IMR-90 (cell line): ENCODE measurements at regions not wholly inside any gene's neighbourhood (a gene's known extent, or its start where the extent isn't known, plus 50 kb on each side); places are given as distances from the start of the nearest gene placed in this dataset.

ENCODE experiments used
- ATAC-seq: fragments of 200-7000 bp; cut with Tn5 transposase; 2 replicates; pipeline ENCODE4 v1.9.1; 2020; ENCODE audit warnings: low read depth, mild to moderate bottlenecking, moderate library complexity
- BruUV-seq: library from RNA; stranded (reverse); fragments of 400-500 nt; replicated peaks from 2 replicates; lab custom pipeline; 2021; lab: Mats Ljungman, UMichigan
- CTCF ChIA-PET: fragments of 300-600 bp; formaldehyde crosslinking; extraction: SDS; loops from one replicate; lab custom pipeline; 2021; ENCODE audit warnings: antibody characterized with exemption; lab: Yijun Ruan, JAX
- POLR2A ChIA-PET: fragments of 300-600 bp; sonication (Branson Sonifier 250); formaldehyde crosslinking; loops from one replicate; lab custom pipeline; 2022; ENCODE audit warnings: antibody characterized with exemption; ENCODE audit not compliant: unreplicated experiment; lab: Charles Lee
- DNase-seq: peaks from one replicate; pipeline ENCODE4 v3.0.0; 2013
- H2AFZ ChIP-seq: replicated peaks from 2 replicates; pipeline ENCODE3; 2013; ENCODE audit warnings: low read length, mild to moderate bottlenecking; ENCODE audit not compliant: poor library complexity
- H2AK5ac ChIP-seq: 2 replicates; pipeline ENCODE4 v1.6.1; 2013; ENCODE audit warnings: low read depth, low read length, inconsistent platforms
- H2AK9ac ChIP-seq: replicated peaks from 2 replicates; pipeline ENCODE3; 2013; ENCODE audit warnings: mild to moderate bottlenecking, low read depth, low read length, moderate library complexity; ENCODE audit not compliant: poor library complexity
- H2BK120ac ChIP-seq: 2 replicates; pipeline ENCODE4 v1.6.1; 2013; ENCODE audit warnings: low read depth, low read length, inconsistent platforms
- H2BK15ac ChIP-seq: 3 replicates; pipeline ENCODE4 v1.6.1; 2013; ENCODE audit warnings: low read depth, low read length, inconsistent platforms
- H2BK20ac ChIP-seq: 2 replicates; pipeline ENCODE4 v1.6.1; 2013; ENCODE audit warnings: low read depth, mild to moderate bottlenecking, inconsistent platforms, low read length, moderate library complexity
- H2BK5ac ChIP-seq: 2 replicates; pipeline ENCODE4 v1.6.1; 2013; ENCODE audit warnings: mild to moderate bottlenecking, low read depth, low read length, inconsistent platforms; ENCODE audit not compliant: poor library complexity, severe bottlenecking
- H3K14ac ChIP-seq: replicated peaks from 2 replicates; pipeline ENCODE4 v1.6.1; 2013; ENCODE audit warnings: low read depth, low read length, inconsistent platforms
- H3K18ac ChIP-seq: 2 replicates; pipeline ENCODE4 v1.6.1; 2013; ENCODE audit warnings: low read depth, low read length, control low read depth
- H3K23ac ChIP-seq: 2 replicates; pipeline ENCODE4 v1.6.1; 2013; ENCODE audit warnings: low read depth, low read length, inconsistent platforms
- H3K27ac ChIP-seq: 2 replicates; pipeline ENCODE4 v1.5.1; 2013; ENCODE audit warnings: mild to moderate bottlenecking, control low read depth, low read length; ENCODE audit not compliant: insufficient read depth
- H3K27me3 ChIP-seq: 2 replicates; pipeline ENCODE4 v1.6.1; 2013; ENCODE audit warnings: low read length; ENCODE audit not compliant: control insufficient read depth, insufficient read depth
- H3K36me3 ChIP-seq: 2 replicates; pipeline ENCODE4 v1.6.1; 2013; ENCODE audit warnings: low read length, mixed read lengths; ENCODE audit not compliant: control insufficient read depth, insufficient read depth
- H3K4ac ChIP-seq: 2 replicates; pipeline ENCODE4 v1.6.1; 2013; ENCODE audit warnings: low read depth, low read length, inconsistent platforms
- H3K4me1 ChIP-seq: 2 replicates; pipeline ENCODE4 v1.6.1; 2013; ENCODE audit warnings: low read length, mixed read lengths; ENCODE audit not compliant: control insufficient read depth, insufficient read depth
- H3K4me2 ChIP-seq: 2 replicates; pipeline ENCODE4 v1.6.1; 2013; ENCODE audit warnings: low read depth, mild to moderate bottlenecking, control low read depth, low read length, moderate library complexity
- H3K4me3 ChIP-seq: 2 replicates; pipeline ENCODE4 v1.5.1; 2013; ENCODE audit warnings: low read depth, mild to moderate bottlenecking, control low read depth, low read length, moderate library complexity; ENCODE audit not compliant: insufficient read depth
- H3K56ac ChIP-seq: 2 replicates; pipeline ENCODE4 v1.6.1; 2013; ENCODE audit warnings: low read length, inconsistent platforms; ENCODE audit not compliant: insufficient read depth; ENCODE audit errors: extremely low read depth
- H3K79me1 ChIP-seq, 2 experiments: 2 replicates each; pipeline ENCODE4 v1.6.1; 2013; ENCODE audit warnings: low read length in 2 of 2, inconsistent platforms in 1 of 2, low read depth in 1 of 2
- H3K9ac ChIP-seq: 2 replicates; pipeline ENCODE4 v1.6.1; 2013; ENCODE audit warnings: low read depth, low read length, control low read depth
- H3K9me1 ChIP-seq: 2 replicates; pipeline ENCODE4 v1.6.1; 2013; ENCODE audit warnings: low read length, inconsistent platforms; ENCODE audit not compliant: insufficient read depth
- H3K9me3 ChIP-seq: 2 replicates; pipeline ENCODE4 v1.6.1; 2013; ENCODE audit warnings: low read length; ENCODE audit not compliant: control insufficient read depth, insufficient read depth
- H4K20me1 ChIP-seq: 2 replicates; pipeline ENCODE4 v1.6.1; 2013; ENCODE audit warnings: low read length, inconsistent platforms; ENCODE audit not compliant: insufficient read depth
- H4K5ac ChIP-seq: 2 replicates; pipeline ENCODE4 v1.6.1; 2013; ENCODE audit warnings: mild to moderate bottlenecking, low read depth, low read length, control low read depth
- H4K8ac ChIP-seq, 2 experiments: 2 replicates each; pipeline ENCODE4 v1.6.1; 2013; ENCODE audit warnings: low read depth in 2 of 2, low read length in 2 of 2, control low read depth in 1 of 2, inconsistent platforms in 1 of 2
- H4K91ac ChIP-seq: 2 replicates; pipeline ENCODE4 v1.6.1; 2013; ENCODE audit warnings: low read depth, low read length, inconsistent platforms; ENCODE audit not compliant: insufficient read depth
- BHLHE40 ChIP-seq: fragments of 150-350 bp; IDR thresholded peaks from 2 replicates; pipeline ENCODE4 v1.6.1; 2016; ENCODE audit warnings: mild to moderate bottlenecking, low read depth, low read length
- CHD1 ChIP-seq: IDR thresholded peaks from 2 replicates; pipeline ENCODE4 v1.6.1; 2012; ENCODE audit warnings: low read depth, low read length, improper control_type of control experiment
- ELK1 ChIP-seq: fragments of 150-350 bp; IDR thresholded peaks from 2 replicates; pipeline ENCODE4 v1.6.1; 2016; ENCODE audit warnings: low read depth, mild to moderate bottlenecking, low read length, moderate library complexity, borderline replicate concordance
- FOS ChIP-seq: fragments of 150-350 bp; IDR thresholded peaks from 2 replicates; pipeline ENCODE4 v1.6.1; 2016; ENCODE audit warnings: low read depth, low read length
- MAFK ChIP-seq: IDR thresholded peaks from 2 replicates; pipeline ENCODE4 v1.6.1; 2012; ENCODE audit warnings: low read depth, low read length, improper control_type of control experiment
- MAZ ChIP-seq: IDR thresholded peaks from 2 replicates; pipeline ENCODE4 v1.6.1; 2012; ENCODE audit warnings: low read depth, mild to moderate bottlenecking, low read length, improper control_type of control experiment, moderate library complexity, borderline replicate concordance
- MXI1 ChIP-seq: IDR thresholded peaks from 2 replicates; pipeline ENCODE4 v1.6.1; 2012; ENCODE audit warnings: low read depth, mild to moderate bottlenecking, low read length, moderate library complexity, borderline replicate concordance
- NFE2L2 ChIP-seq: fragments of 150-350 bp; IDR thresholded peaks from 2 replicates; pipeline ENCODE4 v1.6.1; 2016; ENCODE audit warnings: low read depth, mild to moderate bottlenecking, low read length
- POLR2A ChIP-seq: IDR thresholded peaks from 2 replicates; pipeline ENCODE4 v1.6.1; 2012; ENCODE audit warnings: mild to moderate bottlenecking, low read depth, low read length
- RAD21 ChIP-seq: IDR thresholded peaks from 2 replicates; pipeline ENCODE4 v1.6.1; 2012; ENCODE audit warnings: low read length, improper control_type of control experiment
- RCOR1 ChIP-seq: IDR thresholded peaks from 2 replicates; pipeline ENCODE4 v1.6.1; 2012; ENCODE audit warnings: mild to moderate bottlenecking, low read length, improper control_type of control experiment; ENCODE audit not compliant: insufficient replicate concordance
- RFX5 ChIP-seq: IDR thresholded peaks from 2 replicates; pipeline ENCODE4 v1.8.0; 2012; ENCODE audit warnings: low read depth, mild to moderate bottlenecking, low read length, moderate library complexity
- USF2 ChIP-seq: fragments of 150-350 bp; IDR thresholded peaks from 2 replicates; pipeline ENCODE4 v1.6.1; 2017; ENCODE audit warnings: mild to moderate bottlenecking, antibody characterized with exemption, low read length, low read depth
- WGBS, 2 experiments: methylation state at CpG; one replicate each; pipeline versions ENCODE4 v1.1.5 to v1.1.7; 2013; ENCODE audit warnings: missing lambda C conversion rate in 2 of 2; ENCODE audit not compliant: insufficient read length in 1 of 2; ENCODE audit errors: extremely low coverage in 2 of 2; 5-methylcytosine and 5-hydroxymethylcytosine counted together
- dilution Hi-C: fragments of 300-500 bp; cut with HindIII; formaldehyde crosslinking; loops from one replicate; pipeline ENCODE4 v1.14.3; 2018; ENCODE audit warnings: low sequenced_read_pairs; ENCODE audit not compliant: unreplicated experiment
- in situ Hi-C: fragments of 300-500 bp; cut with MboI; formaldehyde crosslinking; loops from 3 replicates; pipeline ENCODE4 v1.14.3; 2019; ENCODE audit warnings: low sequenced_read_pairs, inconsistent platforms, mixed read lengths
- intact Hi-C: fragments of 100-400 bp; cut with micrococcal nuclease; formaldehyde crosslinking; loops from 2 replicates; pipeline ENCODE4 v1.10.0; 2022

- Histone ChIP-seq H3K27ac (no peak overlapping the region), H3K23ac (peak overlapping the region; percentile 68), H3K9me1 (peaks cover 13% of the 10 kb centered on the region), H2BK20ac (peak overlapping the region; percentile 66; the same call in 1 of the 2 replicates), H4K20me1 (no peaks in the 10 kb centered on the region), H2AFZ (no peak overlapping the region), H4K5ac (no peak overlapping the region), H3K4ac (peak overlapping the region; percentile 88), H4K8ac (no peak overlapping the region), H2BK15ac (peak overlapping the region; percentile 67; the same call in 1 of the 3 replicates), H4K91ac (peak overlapping the region; percentile 76), H2AK9ac (no peak overlapping the region), H3K14ac (peak overlapping the region; percentile 74; the same call in 1 of the 2 replicates), H3K9ac (no peak overlapping the region), H3K56ac (no peak overlapping the region), H2AK5ac (peak overlapping the region; percentile 95), H3K79me1 (no peaks in the 10 kb centered on the region; a peak in 1 of 4 replicates), H3K36me3 (no peaks in the 10 kb centered on the region), H3K4me2 (no peak overlapping the region), H2BK5ac (no peak overlapping the region), H3K18ac (peak overlapping the region; percentile 66; the same call in 1 of the 2 replicates), H3K4me3 (no peak overlapping the region), H2BK120ac (peak overlapping the region; percentile 87), H3K9me3 (no peaks in the 10 kb centered on the region), H3K27me3 (no peaks in the 10 kb centered on the region), H3K4me1 (peaks cover 9% of the 10 kb centered on the region)
- WGBS, 2 experiments, result 96% methylated on average over 4 of the region's 8 CpGs; no CpG with 5 or more reads in 1 of the 2 experiments
- DNase-seq (no peak), ATAC-seq (no peak)
- in situ Hi-C loops (no loop called here), dilution Hi-C loops (no loop called here), intact Hi-C loops (no loop called here)
- no TSS peak for BruUV-seq
- ChIA-PET CTCF (interaction anchor here (0.6 kb wide), 1 partner anchor 248 kb away, joined by 4 read pairs; no protein-coding TSS in a partner anchor), POLR2A (no interaction called here)
- TF ChIP-seq MAZ (no peak), POLR2A (no peak), FOS (no peak), RAD21 (no peak), RCOR1 (no peak), CHD1 (no peak), ELK1 (no peak), NFE2L2 (no peak), RFX5 (no peak), BHLHE40 (no peak), USF2 (no peak), MAFK (no peak), MXI1 (no peak)
Measured at GRCh38 chr15:81948222-81948621, 97.6 kb downstream of the MEX3B start.
